Activated T-cell treated with anti-CD3 and anti-CD28 coated beads, Interleukin-2, amount 50 U/mL, for 24 hours (primary cell): ENCODE measurements at regions not wholly inside any gene's neighbourhood (a gene's known extent, or its start where the extent isn't known, plus 50 kb on each side); places are given as distances from the start of the nearest gene placed in this dataset.

ENCODE experiments used
- DNase-seq: peaks from one replicate; pipeline ENCODE4 v3.0.0-alpha.2; 2020
- H3K27ac Mint-ChIP-seq: 2 replicates; pipeline ENCODE4 v1.8.0; 2020; ENCODE audit warnings: mild to moderate bottlenecking, mixed read lengths
- H3K27me3 Mint-ChIP-seq: 2 replicates; pipeline ENCODE4 v1.8.0; 2020; ENCODE audit warnings: mixed read lengths
- H3K36me3 Mint-ChIP-seq: 2 replicates; pipeline ENCODE4 v1.8.0; 2020; ENCODE audit warnings: low read depth, mixed read lengths
- H3K4me1 Mint-ChIP-seq: 2 replicates; pipeline ENCODE4 v1.8.0; 2020; ENCODE audit warnings: low read depth, mixed read lengths
- H3K4me3 Mint-ChIP-seq: 2 replicates; pipeline ENCODE4 v1.8.0; 2020; ENCODE audit warnings: mild to moderate bottlenecking, moderate library complexity, mixed read lengths
- H3K9me3 Mint-ChIP-seq: 2 replicates; pipeline ENCODE4 v1.8.0; 2020; ENCODE audit warnings: mixed read lengths

- Mint-ChIP-seq H3K36me3 (no peaks in the 10 kb centered on the region), H3K4me1 (peaks cover 7% of the 10 kb centered on the region), H3K27ac (no peak overlapping the region), H3K27me3 (peaks cover 39% of the 10 kb centered on the region), H3K4me3 (peak overlapping the region; percentile 68), H3K9me3 (no peaks in the 10 kb centered on the region)
- DNase-seq = peak; percentile 48
Measured at GRCh38 chr18:70464343-70465114, 175.7 kb downstream of the SOCS6 start.

GRCh38 chr18:70463085-70463484, 174.2 kb downstream of the SOCS6 start:
- no peaks in the 10 kb centered on the region for H3K36me3 Mint-ChIP-seq
- peaks cover 45% of the 10 kb centered on the region for H3K27me3 Mint-ChIP-seq
- H3K9me3 Mint-ChIP-seq = no peaks in the 10 kb centered on the region
- peaks cover 7% of the 10 kb centered on the region for H3K4me1 Mint-ChIP-seq
- no peak overlapping the region for H3K4me3 Mint-ChIP-seq
- DNase-seq = no peak
- H3K27ac Mint-ChIP-seq = no peak overlapping the region

- Mint-ChIP-seq H3K9me3 (no peaks in the 10 kb centered on the region), H3K27ac (no peak overlapping the region), H3K4me1 (peaks cover 7% of the 10 kb centered on the region), H3K4me3 (no peak overlapping the region), H3K36me3 (no peaks in the 10 kb centered on the region), H3K27me3 (peaks cover 48% of the 10 kb centered on the region)
- DNase-seq = no peak
Measured at GRCh38 chr18:70462078-70462439, 173.2 kb downstream of the SOCS6 start.

GRCh38 chr18:70461323-70462077, 172.7 kb downstream of the SOCS6 start:
- peaks cover 7% of the 10 kb centered on the region for H3K4me1 Mint-ChIP-seq
- no peaks in the 10 kb centered on the region for H3K9me3 Mint-ChIP-seq
- no peak for DNase-seq
- no peak overlapping the region for H3K27ac Mint-ChIP-seq
- H3K27me3 Mint-ChIP-seq = peaks cover 48% of the 10 kb centered on the region
- H3K36me3 Mint-ChIP-seq = no peaks in the 10 kb centered on the region
- H3K4me3 Mint-ChIP-seq = no peak overlapping the region

GRCh38 chr18:70459731-70460130, 170.9 kb downstream of the SOCS6 start:
- Mint-ChIP-seq H3K4me1 (peaks cover 6% of the 10 kb centered on the region), H3K27me3 (peaks cover 47% of the 10 kb centered on the region), H3K27ac (no peak overlapping the region), H3K9me3 (no peaks in the 10 kb centered on the region), H3K36me3 (no peaks in the 10 kb centered on the region), H3K4me3 (no peak overlapping the region)
- DNase-seq = no peak

- peaks cover 2% of the 10 kb centered on the region for H3K4me1 Mint-ChIP-seq
- H3K27me3 Mint-ChIP-seq = peaks cover 44% of the 10 kb centered on the region
- no peaks in the 10 kb centered on the region for H3K9me3 Mint-ChIP-seq
- H3K4me3 Mint-ChIP-seq = no peak overlapping the region
- no peaks in the 10 kb centered on the region for H3K36me3 Mint-ChIP-seq
- H3K27ac Mint-ChIP-seq = no peak overlapping the region
- DNase-seq = no peak
Measured at GRCh38 chr18:70459251-70459650, 170.4 kb downstream of the SOCS6 start.

GRCh38 chr18:70457788-70458187, 168.9 kb downstream of the SOCS6 start:
- H3K36me3 Mint-ChIP-seq = no peaks in the 10 kb centered on the region
- no peak overlapping the region for H3K4me3 Mint-ChIP-seq
- H3K4me1 Mint-ChIP-seq = no peaks in the 10 kb centered on the region
- no peaks in the 10 kb centered on the region for H3K9me3 Mint-ChIP-seq
- no peak overlapping the region for H3K27ac Mint-ChIP-seq
- H3K27me3 Mint-ChIP-seq = peaks cover 31% of the 10 kb centered on the region
- no peak for DNase-seq

- H3K4me3 Mint-ChIP-seq = no peak overlapping the region
- no peaks in the 10 kb centered on the region for H3K36me3 Mint-ChIP-seq
- H3K4me1 Mint-ChIP-seq = no peaks in the 10 kb centered on the region
- H3K27ac Mint-ChIP-seq = no peak overlapping the region
- H3K9me3 Mint-ChIP-seq = no peaks in the 10 kb centered on the region
- DNase-seq = no peak
- H3K27me3 Mint-ChIP-seq = peaks cover 32% of the 10 kb centered on the region
Measured at GRCh38 chr18:70457223-70457622, 168.4 kb downstream of the SOCS6 start.

GRCh38 chr18:70456376-70456775, 167.5 kb downstream of the SOCS6 start:
- Mint-ChIP-seq H3K4me1 (no peaks in the 10 kb centered on the region), H3K4me3 (no peak overlapping the region), H3K9me3 (no peaks in the 10 kb centered on the region), H3K27me3 (peaks cover 25% of the 10 kb centered on the region), H3K36me3 (no peaks in the 10 kb centered on the region), H3K27ac (no peak overlapping the region)
- no peak for DNase-seq

GRCh38 chr18:70455731-70456130, 166.9 kb downstream of the SOCS6 start:
- H3K9me3 Mint-ChIP-seq = no peaks in the 10 kb centered on the region
- no peaks in the 10 kb centered on the region for H3K36me3 Mint-ChIP-seq
- peaks cover 24% of the 10 kb centered on the region for H3K27me3 Mint-ChIP-seq
- no peak for DNase-seq
- no peaks in the 10 kb centered on the region for H3K4me1 Mint-ChIP-seq
- H3K4me3 Mint-ChIP-seq = no peak overlapping the region
- no peak overlapping the region for H3K27ac Mint-ChIP-seq

GRCh38 chr18:70454704-70455322, 166.0 kb downstream of the SOCS6 start:
- peaks cover 19% of the 10 kb centered on the region for H3K27me3 Mint-ChIP-seq
- H3K9me3 Mint-ChIP-seq = no peaks in the 10 kb centered on the region
- DNase-seq = no peak
- H3K4me3 Mint-ChIP-seq = no peak overlapping the region
- no peaks in the 10 kb centered on the region for H3K4me1 Mint-ChIP-seq
- no peak overlapping the region for H3K27ac Mint-ChIP-seq
- no peaks in the 10 kb centered on the region for H3K36me3 Mint-ChIP-seq

GRCh38 chr18:70453058-70453775, 164.4 kb downstream of the SOCS6 start:
- peaks cover 11% of the 10 kb centered on the region for H3K27me3 Mint-ChIP-seq
- H3K36me3 Mint-ChIP-seq = no peaks in the 10 kb centered on the region
- no peaks in the 10 kb centered on the region for H3K4me1 Mint-ChIP-seq
- H3K27ac Mint-ChIP-seq = no peak overlapping the region
- no peak overlapping the region for H3K4me3 Mint-ChIP-seq
- no peaks in the 10 kb centered on the region for H3K9me3 Mint-ChIP-seq
- DNase-seq = no peak

- H3K27ac Mint-ChIP-seq = no peak overlapping the region
- H3K9me3 Mint-ChIP-seq = no peaks in the 10 kb centered on the region
- no peaks in the 10 kb centered on the region for H3K36me3 Mint-ChIP-seq
Measured at GRCh38 chr18:70452501-70452900, 163.7 kb downstream of the SOCS6 start.

GRCh38 chr18:70450426-70451253, 161.8 kb downstream of the SOCS6 start:
- no peaks in the 10 kb centered on the region for H3K4me1 Mint-ChIP-seq
- no peaks in the 10 kb centered on the region for H3K9me3 Mint-ChIP-seq
- H3K36me3 Mint-ChIP-seq = no peaks in the 10 kb centered on the region
- DNase-seq = no peak
- no peak overlapping the region for H3K4me3 Mint-ChIP-seq
- no peak overlapping the region for H3K27ac Mint-ChIP-seq
- H3K27me3 Mint-ChIP-seq = peaks cover 18% of the 10 kb centered on the region

More at GRCh38 chr18:70452501-70452900, 163.7 kb downstream of the SOCS6 start:
- H3K4me1 Mint-ChIP-seq = no peaks in the 10 kb centered on the region
- H3K4me3 Mint-ChIP-seq = no peak overlapping the region
- H3K27me3 Mint-ChIP-seq = peaks cover 11% of the 10 kb centered on the region
- no peak for DNase-seq
